OCI-LY1 (cell line): ENCODE measurements at regions not wholly inside any gene's neighbourhood (a gene's known extent, or its start where the extent isn't known, plus 50 kb on each side); places are given as distances from the start of the nearest gene placed in this dataset.

Experiments used
- CTCF ChIP-seq: fragments of 200-600 bp; sonication (generic), shearing (Covaris generic); IDR thresholded peaks from 2 replicates; pipeline ENCODE4 v1.5.1; 2017; ENCODE audit warnings: mild to moderate bottlenecking, antibody characterized with exemption, low read length, moderate library complexity, mixed read lengths
- EZH2 ChIP-seq: fragments of 200-600 bp; sonication (generic), shearing (Covaris generic); IDR thresholded peaks from 2 replicates; pipeline ENCODE4 v1.8.0; 2017; ENCODE audit warnings: borderline replicate concordance, mixed run types, mild to moderate bottlenecking, antibody characterized with exemption, low read length, moderate library complexity, mixed read lengths

- TF ChIP-seq CTCF (no peak), EZH2 (no peak)
These were observed 510.5 kb upstream of the PFKP start for GRCh38 chr10:2556883-2557282.
